ENCODE measurements at regions not wholly inside any gene's neighbourhood (a gene's known extent, or its start where the extent isn't known, plus 50 kb on each side); places are given as distances from the start of the nearest gene placed in this dataset.
"Not testable (repeated sequence)": the region's sequence is repeated elsewhere in the genome, so short reads cannot be mapped to it uniquely, and the experiment has no call there.

DNA sequence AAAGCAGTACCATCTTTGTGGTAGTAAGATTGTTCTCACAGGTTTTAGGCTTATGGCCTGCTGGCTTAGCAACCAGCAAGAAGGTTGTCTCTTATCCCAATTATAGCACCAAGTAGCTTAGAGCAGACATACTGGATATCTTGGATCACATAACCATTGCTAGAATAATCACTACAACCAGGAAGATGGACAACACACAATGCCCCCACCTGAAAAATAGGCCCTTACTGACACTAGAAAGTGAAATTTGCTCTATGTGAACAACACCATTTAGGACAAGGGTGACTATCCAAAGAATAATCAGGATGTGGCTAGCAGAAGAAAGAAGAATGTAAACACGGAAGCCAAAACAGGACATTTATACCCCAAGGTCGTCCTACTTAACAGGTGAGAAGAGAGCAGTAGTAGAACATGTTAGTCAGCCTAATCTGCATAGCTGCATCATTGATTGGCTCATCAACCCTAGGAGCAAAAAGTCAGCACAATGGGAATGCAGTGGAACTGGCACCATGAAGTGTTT lies 172.7 kb upstream of the MARCKS start:
- TF ChIP-seq, protein P1, sequence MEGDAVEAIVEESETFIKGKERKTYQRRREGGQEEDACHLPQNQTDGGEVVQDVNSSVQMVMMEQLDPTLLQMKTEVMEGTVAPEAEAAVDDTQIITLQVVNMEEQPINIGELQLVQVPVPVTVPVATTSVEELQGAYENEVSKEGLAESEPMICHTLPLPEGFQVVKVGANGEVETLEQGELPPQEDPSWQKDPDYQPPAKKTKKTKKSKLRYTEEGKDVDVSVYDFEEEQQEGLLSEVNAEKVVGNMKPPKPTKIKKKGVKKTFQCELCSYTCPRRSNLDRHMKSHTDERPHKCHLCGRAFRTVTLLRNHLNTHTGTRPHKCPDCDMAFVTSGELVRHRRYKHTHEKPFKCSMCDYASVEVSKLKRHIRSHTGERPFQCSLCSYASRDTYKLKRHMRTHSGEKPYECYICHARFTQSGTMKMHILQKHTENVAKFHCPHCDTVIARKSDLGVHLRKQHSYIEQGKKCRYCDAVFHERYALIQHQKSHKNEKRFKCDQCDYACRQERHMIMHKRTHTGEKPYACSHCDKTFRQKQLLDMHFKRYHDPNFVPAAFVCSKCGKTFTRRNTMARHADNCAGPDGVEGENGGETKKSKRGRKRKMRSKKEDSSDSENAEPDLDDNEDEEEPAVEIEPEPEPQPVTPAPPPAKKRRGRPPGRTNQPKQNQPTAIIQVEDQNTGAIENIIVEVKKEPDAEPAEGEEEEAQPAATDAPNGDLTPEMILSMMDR (IDR thresholded peaks at IDR 0.05; ENCODE audit: low read depth, low read length, missing control alignments), result no peak
- H3K27ac ChIP-seq, result no peak overlapping the region
- H3K36me3 ChIP-seq (replicated peaks), result no peaks in the 10 kb centered on the region
- H3K4me3 ChIP-seq (ENCODE audit: low read depth, low read length), result no peak overlapping the region
- H3K27me3 ChIP-seq (replicated peaks), result no peaks in the 10 kb centered on the region
- no peak for DNase-seq
- in situ Hi-C loops (cut with HindIII; ENCODE audit: low pct_ligation_motif_present, low sequenced_read_pairs), result no loop called here

DNA sequence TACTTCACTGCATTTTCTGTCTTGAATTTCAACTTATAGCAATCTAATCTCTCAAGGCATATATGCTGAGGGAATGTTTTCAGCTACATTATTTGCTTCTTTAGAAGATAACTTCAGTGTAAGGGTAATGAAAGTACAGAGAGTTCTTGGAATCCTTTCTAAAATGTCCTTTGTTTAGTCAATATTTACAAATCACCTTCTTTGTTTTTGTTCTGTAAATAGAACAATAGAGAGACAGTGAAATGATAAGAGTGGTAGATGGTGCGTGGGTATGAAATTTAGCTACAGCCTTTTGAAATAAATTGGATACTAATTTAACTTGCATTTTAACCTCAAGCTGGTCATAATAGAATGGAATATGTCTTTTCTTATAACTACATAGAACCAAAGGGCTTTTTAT lies 171.1 kb upstream of the MARCKS start:
- TF ChIP-seq, protein P1 (IDR thresholded peaks at IDR 0.05; ENCODE audit: low read depth, low read length, missing control alignments), result no peak
- Histone ChIP-seq H3K36me3 (replicated peaks) (no peaks in the 10 kb centered on the region), H3K27ac (no peak overlapping the region), H3K27me3 (replicated peaks) (no peaks in the 10 kb centered on the region), H3K4me3 (ENCODE audit: low read depth, low read length) (no peak overlapping the region)
- in situ Hi-C loops (cut with HindIII; ENCODE audit: low pct_ligation_motif_present, low sequenced_read_pairs), result no loop called here
- no peak for DNase-seq

DNA sequence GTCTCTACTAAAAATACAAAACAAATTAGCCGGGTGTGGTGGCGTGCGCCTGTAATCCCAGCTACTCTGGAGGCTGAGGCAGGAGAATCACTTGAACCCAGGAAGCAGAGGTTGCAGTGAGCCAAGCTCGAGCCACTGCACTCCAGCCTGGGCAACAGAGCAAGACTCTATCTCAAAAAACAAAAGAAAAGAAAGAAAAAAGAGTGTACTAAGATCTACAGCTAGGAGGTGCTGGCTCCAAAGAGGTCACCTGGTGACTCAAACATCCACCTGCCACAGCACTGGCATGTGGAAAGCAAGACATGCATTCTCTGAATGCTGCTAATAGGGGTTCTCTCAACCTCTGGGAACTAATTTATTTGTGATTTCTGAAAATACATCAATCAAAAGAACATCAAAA lies 167.5 kb upstream of the MARCKS start:
- TF ChIP-seq, protein P1 (IDR thresholded peaks at IDR 0.05; ENCODE audit: low read depth, low read length, missing control alignments), result peak; percentile 34
- H3K4me3 ChIP-seq (ENCODE audit: low read depth, low read length); H3K36me3 ChIP-seq (replicated peaks); H3K27ac ChIP-seq; DNase-seq; H3K27me3 ChIP-seq (replicated peaks); in situ Hi-C loops (cut with HindIII; ENCODE audit: low pct_ligation_motif_present, low sequenced_read_pairs): not testable (repeated sequence)

DNA sequence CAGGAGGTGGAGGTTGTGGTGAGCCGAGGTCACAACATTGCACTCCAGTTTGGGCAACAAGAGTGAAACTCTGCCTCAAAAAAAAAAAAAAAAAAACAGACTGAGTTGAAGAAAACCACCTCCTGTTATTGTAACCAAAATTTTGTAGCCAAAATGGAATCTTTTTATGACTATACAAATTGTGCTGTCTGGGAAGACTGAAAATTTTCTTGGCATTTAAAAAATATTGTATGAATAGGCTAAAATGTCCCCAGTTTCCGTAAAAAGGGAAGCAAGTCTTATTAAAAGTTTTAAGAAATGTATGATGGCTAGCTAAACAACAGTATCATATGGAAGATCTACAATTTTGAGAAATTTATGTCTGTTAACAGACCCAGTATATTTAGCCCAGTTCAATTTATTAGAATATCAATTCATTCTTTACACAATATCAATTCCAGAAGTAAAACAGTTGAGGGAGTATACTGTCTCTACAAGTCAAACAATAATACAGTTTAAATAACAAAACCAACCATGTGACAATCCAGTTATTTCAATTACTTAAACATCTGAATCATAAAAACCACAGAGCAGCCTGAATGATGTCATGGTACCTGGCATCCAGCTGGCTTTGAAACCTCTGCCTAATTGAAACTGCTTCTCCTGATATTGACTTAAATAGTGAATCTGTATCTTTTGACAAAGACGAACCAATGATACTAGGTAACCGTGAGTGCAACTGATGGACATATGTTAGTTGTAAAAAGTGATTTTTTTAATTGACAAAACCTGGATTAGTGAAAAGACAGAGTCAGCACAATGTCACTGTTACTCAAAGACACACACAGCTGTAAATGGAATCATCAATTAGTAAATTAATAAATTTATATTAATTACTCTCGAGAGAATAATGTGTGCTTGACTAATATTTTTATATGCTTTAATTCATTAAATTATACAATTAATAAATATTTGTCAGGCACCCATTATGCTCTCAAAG lies 166.6 kb upstream of the MARCKS start:
- in situ Hi-C loops (cut with HindIII; ENCODE audit: low pct_ligation_motif_present, low sequenced_read_pairs), result no loop called here
- DNase-seq, result peak; percentile 90
- TF ChIP-seq, protein P1 (IDR thresholded peaks at IDR 0.05; ENCODE audit: low read depth, low read length, missing control alignments), result no peak
- H3K4me3 ChIP-seq (ENCODE audit: low read depth, low read length), result no peak overlapping the region
- H3K27ac ChIP-seq, result peak overlapping the region; percentile 9
- no peaks in the 10 kb centered on the region for H3K36me3 ChIP-seq (replicated peaks)
- H3K27me3 ChIP-seq (replicated peaks), result no peaks in the 10 kb centered on the region

DNA sequence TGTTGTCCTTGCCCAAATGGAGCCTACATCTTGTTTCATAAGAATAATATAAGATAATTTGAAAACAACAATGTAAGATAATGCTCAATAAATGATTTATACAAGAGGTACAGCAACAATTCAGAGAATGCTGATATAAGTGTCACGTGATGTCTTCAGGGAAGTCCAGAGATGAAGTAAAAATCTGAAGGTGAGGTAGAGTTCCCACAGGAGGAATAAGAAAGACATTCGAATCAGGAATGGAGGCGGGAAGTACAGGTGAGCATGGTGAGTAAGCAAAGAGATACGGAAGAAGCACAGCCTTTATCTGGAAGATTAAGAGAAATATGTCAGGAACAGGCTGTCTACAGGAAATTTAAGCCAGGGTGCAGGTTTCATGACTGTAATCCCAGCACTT lies 165.9 kb upstream of the MARCKS start:
- TF ChIP-seq, protein P1 (IDR thresholded peaks at IDR 0.05; ENCODE audit: low read depth, low read length, missing control alignments), result no peak
- in situ Hi-C loops (cut with HindIII; ENCODE audit: low pct_ligation_motif_present, low sequenced_read_pairs), result no loop called here
- H3K4me3 ChIP-seq (ENCODE audit: low read depth, low read length), result no peak overlapping the region
- no peaks in the 10 kb centered on the region for H3K27me3 ChIP-seq (replicated peaks)
- H3K36me3 ChIP-seq (replicated peaks), result no peaks in the 10 kb centered on the region
- no peak for DNase-seq
- H3K27ac ChIP-seq, result no peak overlapping the region
